Mucosa of rectum (tissue), 2 donors: ENCODE measurements at regions not wholly inside any gene's neighbourhood (a gene's known extent, or its start where the extent isn't known, plus 50 kb on each side); places are given as distances from the start of the nearest gene placed in this dataset.

Source experiments
- H3K27ac ChIP-seq, 2 donors: one replicate each; pipeline ENCODE4 v1.7.0; 2013; ENCODE audit warnings: inconsistent platforms in 2 of 2, low read depth in 2 of 2, low read length in 2 of 2
- H3K27me3 ChIP-seq, 2 donors: one replicate each; pipeline ENCODE4 v1.7.0; 2013; ENCODE audit warnings: low read length in 2 of 2; ENCODE audit not compliant: control insufficient read depth in 2 of 2, insufficient read depth in 2 of 2
- H3K36me3 ChIP-seq, 2 donors: one replicate each; pipeline ENCODE4 v1.7.0; 2013; ENCODE audit warnings: low read length in 2 of 2; ENCODE audit not compliant: control insufficient read depth in 2 of 2, insufficient read depth in 2 of 2
- H3K4me1 ChIP-seq, 2 donors: one replicate each; pipeline ENCODE4 v1.7.0; 2013; ENCODE audit warnings: low read length in 2 of 2, mild to moderate bottlenecking in 1 of 2; ENCODE audit not compliant: control insufficient read depth in 2 of 2, insufficient read depth in 2 of 2
- H3K4me3 ChIP-seq, 2 donors: one replicate each; pipeline ENCODE4 v1.7.0; 2013; ENCODE audit warnings: low read length in 2 of 2
- H3K9ac ChIP-seq, 2 donors: one replicate each; pipeline ENCODE4 v1.7.0; 2013; ENCODE audit warnings: low read length in 2 of 2, low read depth in 1 of 2, mild to moderate bottlenecking in 1 of 2
- H3K9me3 ChIP-seq, 2 donors: one replicate each; pipeline ENCODE4 v1.7.0; 2013; ENCODE audit warnings: low read length in 2 of 2; ENCODE audit not compliant: control insufficient read depth in 2 of 2
- donor health status: healthy.
- donor health status: Normal muscosa, but diverticular disease.

DNA sequence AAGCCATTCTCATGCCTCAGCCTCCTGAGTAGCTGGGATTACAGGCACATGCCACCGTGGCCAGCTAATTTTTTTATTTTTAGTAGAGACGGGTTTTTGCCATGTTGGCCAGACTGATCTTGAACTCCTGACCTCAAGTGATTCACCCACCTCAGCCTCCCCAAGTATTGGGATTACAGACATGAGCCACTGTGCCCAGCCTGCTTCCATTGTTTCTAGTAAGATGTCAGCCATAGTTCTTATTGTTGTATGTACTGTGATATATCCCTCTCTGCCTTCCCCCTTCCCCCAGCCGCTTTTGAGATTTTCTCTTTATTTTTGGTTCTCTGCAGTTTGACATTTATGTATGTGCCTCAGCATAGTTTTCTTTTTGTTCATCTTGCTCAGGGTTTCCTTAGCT is 87.9 kb upstream of the KLF14 start:
- no peak overlapping the region for H3K4me3 ChIP-seq
- no peaks in the 10 kb centered on the region for H3K4me1 ChIP-seq
- peaks cover 3 to 6% of the 10 kb centered on the region in 2 donors for H3K9me3 ChIP-seq
- H3K36me3 ChIP-seq = no peaks in the 10 kb centered on the region
- H3K9ac ChIP-seq = no peak overlapping the region
- H3K27ac ChIP-seq = no peak overlapping the region
- H3K27me3 ChIP-seq = no peaks in the 10 kb centered on the region

DNA sequence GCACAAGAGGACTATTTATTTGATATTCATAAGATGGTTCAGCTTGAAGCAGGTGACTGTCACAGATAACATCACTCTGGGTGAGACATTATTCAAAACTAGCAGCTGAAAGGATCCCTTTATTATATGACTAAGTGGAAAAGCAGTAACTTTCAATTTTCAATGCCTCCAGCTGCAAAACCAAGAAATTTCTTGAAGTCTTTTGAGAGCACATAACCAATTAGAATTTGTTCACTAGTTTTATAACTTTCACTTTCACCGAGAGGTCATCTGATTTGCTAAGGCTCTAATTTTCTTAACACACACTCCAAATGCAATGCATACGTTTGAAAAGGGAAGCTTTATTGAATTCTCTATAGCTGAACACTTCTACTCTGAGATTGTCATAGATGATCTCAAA is 88.6 kb upstream of the KLF14 start:
- Histone ChIP-seq H3K27me3 (no peaks in the 10 kb centered on the region), H3K4me3 (no peak overlapping the region), H3K4me1 (no peaks in the 10 kb centered on the region), H3K27ac (no peak overlapping the region), H3K36me3 (no peaks in the 10 kb centered on the region), H3K9ac (no peak overlapping the region), H3K9me3 (peaks cover 3 to 8% of the 10 kb centered on the region in 2 donors)

DNA sequence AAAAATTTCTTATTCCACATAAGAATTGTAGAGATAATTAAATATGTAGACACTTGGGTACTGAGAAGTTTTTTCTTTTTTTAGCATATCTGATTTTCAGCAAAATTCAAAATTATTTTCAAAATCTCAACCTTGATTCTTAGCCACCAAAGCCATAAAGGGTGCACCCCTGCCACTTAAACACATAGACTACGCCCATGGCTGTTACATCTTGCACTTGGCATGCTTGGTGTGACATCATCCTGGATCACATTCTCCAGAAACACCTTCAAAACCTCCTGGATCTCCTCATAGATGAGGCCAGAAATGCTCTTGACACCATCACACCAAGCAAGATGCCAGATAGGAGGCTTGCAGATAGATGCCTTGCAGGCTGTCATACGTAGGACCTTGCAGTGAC is 89.1 kb upstream of the KLF14 start:
- Histone ChIP-seq H3K27me3 (no peaks in the 10 kb centered on the region), H3K4me3 (no peak overlapping the region), H3K36me3 (no peaks in the 10 kb centered on the region), H3K9ac (no peak overlapping the region), H3K27ac (no peak overlapping the region), H3K4me1 (no peaks in the 10 kb centered on the region), H3K9me3 (peaks cover 3 to 8% of the 10 kb centered on the region in 2 donors)

DNA sequence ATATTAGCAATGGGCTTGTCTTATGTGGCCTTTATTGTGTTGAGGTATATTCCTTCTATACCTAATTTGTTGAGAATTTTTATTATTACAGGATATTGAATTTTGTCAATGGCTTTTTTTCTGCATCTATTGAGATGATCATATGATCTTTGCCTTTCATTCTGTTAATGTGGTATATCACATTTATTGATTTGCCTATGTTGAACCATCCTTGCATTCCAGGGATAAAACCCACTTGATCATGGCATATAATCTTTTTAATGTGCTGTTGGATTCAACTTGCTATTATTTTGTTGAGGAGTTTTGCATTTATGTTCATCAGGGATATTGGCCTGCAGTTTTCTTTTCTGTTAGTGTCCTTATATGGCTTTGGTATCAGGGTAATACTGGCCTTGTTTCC is 91.8 kb upstream of the KLF14 start:
- no peaks in the 10 kb centered on the region for H3K27me3 ChIP-seq
- no peaks in the 10 kb centered on the region for H3K4me1 ChIP-seq
- peaks cover 3 to 8% of the 10 kb centered on the region in 2 donors for H3K9me3 ChIP-seq
- H3K9ac ChIP-seq = no peak overlapping the region
- no peak overlapping the region for H3K27ac ChIP-seq
- H3K36me3 ChIP-seq = no peaks in the 10 kb centered on the region
- no peak overlapping the region for H3K4me3 ChIP-seq

DNA sequence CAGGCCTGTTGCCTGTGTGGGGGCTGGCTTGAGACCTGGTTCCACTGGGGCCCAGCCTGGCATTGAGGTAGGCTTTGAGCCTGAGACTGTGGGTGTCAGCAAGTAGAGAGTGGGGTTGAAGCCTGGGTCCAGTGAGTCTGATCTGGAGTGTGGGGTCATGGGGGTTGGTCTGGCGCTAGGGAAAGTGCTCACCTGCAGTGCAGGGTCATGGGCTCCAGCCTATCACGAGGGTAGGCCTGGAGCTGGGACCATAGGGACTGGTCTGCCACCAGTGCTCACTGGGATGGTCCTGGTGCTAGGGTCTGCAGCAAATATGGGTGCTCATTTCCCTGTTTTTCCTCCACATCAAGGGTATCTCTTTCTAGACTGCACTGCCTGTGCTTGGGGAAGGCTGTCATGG is 95.4 kb upstream of the KLF14 start:
- H3K9me3 ChIP-seq = peaks cover 3 to 8% of the 10 kb centered on the region in 2 donors
- no peaks in the 10 kb centered on the region for H3K36me3 ChIP-seq
- no peak overlapping the region for H3K27ac ChIP-seq
- H3K27me3 ChIP-seq = no peaks in the 10 kb centered on the region
- H3K4me1 ChIP-seq = no peaks in the 10 kb centered on the region
- no peak overlapping the region for H3K9ac ChIP-seq
- no peak overlapping the region for H3K4me3 ChIP-seq

DNA sequence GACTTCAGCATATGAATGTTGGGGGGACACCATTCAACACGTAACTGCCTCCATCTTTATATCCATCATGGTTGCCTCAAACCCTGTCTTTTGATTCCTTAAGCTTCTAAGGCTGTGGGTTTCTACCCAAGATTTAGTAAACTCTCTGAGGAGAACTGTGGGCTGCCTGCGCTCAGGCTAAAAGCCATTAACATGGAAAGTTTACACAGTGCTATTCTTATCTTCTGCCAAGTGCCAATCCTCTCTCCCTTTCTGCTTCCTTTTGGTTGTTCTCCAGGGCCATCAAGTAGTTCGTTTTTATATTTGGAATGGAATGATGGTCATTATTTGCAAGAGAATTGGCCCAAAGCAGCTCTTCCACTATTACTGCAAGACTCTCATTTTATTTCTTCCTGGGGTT is 97.3 kb upstream of the KLF14 start:
- no peak overlapping the region for H3K9ac ChIP-seq
- H3K4me1 ChIP-seq = no peaks in the 10 kb centered on the region
- no peak overlapping the region for H3K27ac ChIP-seq
- no peaks in the 10 kb centered on the region for H3K36me3 ChIP-seq
- H3K4me3 ChIP-seq = no peak overlapping the region
- H3K27me3 ChIP-seq = no peaks in the 10 kb centered on the region
- H3K9me3 ChIP-seq = peaks cover 0 to 5% of the 10 kb centered on the region in 2 donors

DNA sequence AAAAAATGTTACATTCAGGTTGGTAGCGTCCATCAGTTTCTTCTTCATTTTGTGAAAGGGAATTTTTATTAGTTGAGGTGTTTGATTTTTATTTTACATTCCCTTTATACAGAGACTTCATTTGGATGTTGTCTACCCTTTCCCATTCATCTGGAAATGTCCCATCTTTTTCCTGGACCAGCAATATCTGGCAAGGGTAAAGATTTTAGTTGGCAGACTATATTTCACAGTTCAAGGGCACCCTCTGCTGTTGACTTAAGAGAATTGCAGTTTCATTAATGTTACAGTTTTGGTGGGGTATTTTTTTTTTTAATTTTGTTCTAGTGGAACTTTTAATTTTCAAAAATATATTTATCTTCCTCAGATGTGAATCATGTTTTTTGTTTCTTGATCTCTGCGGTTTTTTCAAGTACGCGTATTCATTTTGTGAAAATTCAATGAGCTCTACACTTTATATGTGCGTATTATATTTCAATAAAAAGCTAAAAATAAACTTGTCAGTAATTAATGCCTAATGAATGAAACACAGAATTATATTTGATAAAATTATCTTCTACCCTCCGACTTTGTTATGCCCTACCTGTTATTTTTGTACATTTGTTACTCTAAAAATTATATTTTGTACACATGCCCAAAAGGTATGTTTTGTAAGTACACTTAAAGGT is 97.9 kb upstream of the KLF14 start:
- H3K36me3 ChIP-seq = no peaks in the 10 kb centered on the region
- peaks cover 0 to under 1% of the 10 kb centered on the region in 2 donors for H3K9me3 ChIP-seq
- no peaks in the 10 kb centered on the region for H3K4me1 ChIP-seq
- no peaks in the 10 kb centered on the region for H3K27me3 ChIP-seq
- no peak overlapping the region for H3K27ac ChIP-seq
- H3K4me3 ChIP-seq = no peak overlapping the region
- no peak overlapping the region for H3K9ac ChIP-seq

DNA sequence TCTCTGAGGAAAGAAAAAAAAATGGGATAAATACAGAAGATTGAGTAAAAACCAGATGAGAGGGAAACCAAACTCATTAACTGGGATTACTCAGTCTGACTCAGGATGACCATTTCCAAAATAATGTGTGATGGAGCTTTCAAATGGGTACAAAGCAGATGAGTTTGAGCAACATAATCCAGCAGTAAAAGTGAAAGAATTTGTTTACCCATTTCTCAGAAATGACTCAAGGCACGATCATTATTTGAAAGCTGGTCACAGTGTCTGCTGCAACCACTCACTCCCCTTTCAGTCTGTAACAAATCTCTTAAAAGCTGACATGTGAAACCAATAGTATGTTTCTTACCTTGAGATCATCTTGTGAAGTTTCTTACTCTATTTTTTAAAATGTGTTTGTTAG is 104.7 kb upstream of the KLF14 start:
- Histone ChIP-seq H3K9ac (no peak overlapping the region), H3K4me1 (no peaks in the 10 kb centered on the region), H3K27me3 (no peaks in the 10 kb centered on the region), H3K27ac (no peak overlapping the region), H3K36me3 (no peaks in the 10 kb centered on the region), H3K4me3 (no peak overlapping the region), H3K9me3 (no peaks in the 10 kb centered on the region)

DNA sequence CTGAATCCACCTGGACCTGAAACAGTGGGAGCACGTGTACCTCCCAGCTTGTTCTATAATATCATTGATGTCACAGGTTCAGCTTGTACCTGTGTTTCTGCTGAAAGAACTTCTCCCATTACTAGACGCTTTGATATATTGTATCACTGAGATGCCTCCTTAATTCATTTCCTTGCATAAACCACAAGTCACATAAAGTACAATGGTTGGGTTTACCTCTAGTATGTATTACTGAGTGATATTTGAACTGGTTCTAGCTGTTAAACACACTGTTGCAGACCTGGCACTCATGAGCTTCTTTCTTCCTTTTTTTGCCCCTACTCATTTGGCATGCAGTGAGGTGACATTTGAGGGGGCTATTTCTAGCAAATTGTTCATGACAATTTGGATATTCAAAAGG is 106.6 kb upstream of the KLF14 start:
- Histone ChIP-seq H3K27ac (no peak overlapping the region), H3K9me3 (no peaks in the 10 kb centered on the region), H3K9ac (no peak overlapping the region), H3K4me3 (no peak overlapping the region), H3K27me3 (no peaks in the 10 kb centered on the region), H3K4me1 (no peaks in the 10 kb centered on the region), H3K36me3 (no peaks in the 10 kb centered on the region)

DNA sequence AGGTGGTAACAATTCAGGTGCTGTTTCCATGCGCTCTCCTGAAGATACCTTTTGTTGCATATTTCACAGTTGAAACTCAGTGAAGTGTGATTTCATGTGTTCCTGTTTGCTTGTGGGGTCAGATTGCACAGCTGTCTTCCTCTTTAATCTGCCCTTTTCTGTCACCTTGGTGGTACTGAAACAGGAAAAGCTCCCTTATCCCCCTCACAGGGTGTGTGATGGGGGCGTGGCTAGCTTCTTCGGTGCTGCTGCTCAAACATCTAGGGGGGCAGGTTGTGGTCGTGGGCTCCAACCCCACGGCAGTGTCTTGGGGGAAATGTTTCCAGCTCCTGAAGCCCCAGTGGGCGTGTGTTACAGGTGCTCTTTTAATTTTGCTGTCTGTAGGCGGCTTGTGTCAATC is 107.4 kb upstream of the KLF14 start:
- no peak overlapping the region for H3K4me3 ChIP-seq
- no peak overlapping the region for H3K9ac ChIP-seq
- H3K27ac ChIP-seq = no peak overlapping the region
- H3K9me3 ChIP-seq = no peaks in the 10 kb centered on the region
- no peaks in the 10 kb centered on the region for H3K4me1 ChIP-seq
- H3K27me3 ChIP-seq = no peaks in the 10 kb centered on the region
- no peaks in the 10 kb centered on the region for H3K36me3 ChIP-seq

DNA sequence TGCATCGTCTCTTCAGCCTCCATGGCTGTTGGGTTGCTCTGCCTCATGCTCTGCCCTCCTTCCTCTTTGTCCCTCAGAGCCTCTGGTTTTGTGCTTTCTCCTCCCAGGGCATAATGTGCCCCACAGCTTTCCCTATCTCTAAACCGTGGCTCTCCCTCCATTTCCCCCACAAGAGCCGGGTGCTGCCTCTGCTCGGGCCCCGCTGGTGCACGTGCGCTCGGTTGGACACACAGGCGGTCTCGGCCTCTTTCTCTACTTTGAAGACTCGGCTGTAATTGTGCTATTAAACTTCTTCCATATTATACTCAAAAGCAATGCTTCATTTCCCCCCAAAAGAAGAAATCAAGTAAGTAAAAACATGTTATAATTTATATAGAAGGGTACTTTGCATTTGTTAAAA is 109.7 kb upstream of the KLF14 start:
- Histone ChIP-seq H3K27ac (no peak overlapping the region), H3K27me3 (no peaks in the 10 kb centered on the region), H3K36me3 (no peaks in the 10 kb centered on the region), H3K9ac (no peak overlapping the region), H3K4me3 (no peak overlapping the region), H3K4me1 (no peaks in the 10 kb centered on the region), H3K9me3 (no peaks in the 10 kb centered on the region)
